ENCODE measurements at regions not wholly inside any gene's neighbourhood (a gene's known extent, or its start where the extent isn't known, plus 50 kb on each side); places are given as distances from the start of the nearest gene placed in this dataset.

GRCh38 chr7:118757066-118757465, 532.6 kb downstream of the ANKRD7 start:
- 96 to 100% methylated on average over 2 of the region's 3 CpGs for WGBS, 2 experiments
- no peaks in the 10 kb centered on the region for H3K36me3 ChIP-seq (ENCODE audit: control insufficient read depth, insufficient read depth, low read length)
- H3K27me3 ChIP-seq (ENCODE audit: control insufficient read depth, insufficient read depth, low read length, poor library complexity, severe bottlenecking) = no peaks in the 10 kb centered on the region
- H3K9me3 ChIP-seq (ENCODE audit: control insufficient read depth, low read length) = no peaks in the 10 kb centered on the region
- no peak overlapping the region for H3K4me3 ChIP-seq (ENCODE audit: insufficient read depth, low read depth, low read length)
- no peak overlapping the region for H3K27ac ChIP-seq (ENCODE audit: insufficient read depth, low read depth, low read length, poor library complexity, severe bottlenecking)
- no peaks in the 10 kb centered on the region for H3K4me1 ChIP-seq (ENCODE audit: control insufficient read depth, insufficient read depth, low read length)

- Histone ChIP-seq H3K27me3 (ENCODE audit: control insufficient read depth, insufficient read depth, low read length, poor library complexity, severe bottlenecking) (no peaks in the 10 kb centered on the region), H3K4me1 (ENCODE audit: control insufficient read depth, insufficient read depth, low read length) (no peaks in the 10 kb centered on the region), H3K9me3 (ENCODE audit: control insufficient read depth, low read length) (no peaks in the 10 kb centered on the region), H3K27ac (ENCODE audit: insufficient read depth, low read depth, low read length, poor library complexity, severe bottlenecking) (no peak overlapping the region), H3K36me3 (ENCODE audit: control insufficient read depth, insufficient read depth, low read length) (no peaks in the 10 kb centered on the region), H3K4me3 (ENCODE audit: insufficient read depth, low read depth, low read length) (no peak overlapping the region)
Observed at GRCh38 chr7:118758582-118758981, 534.1 kb downstream of the ANKRD7 start.

- no peaks in the 10 kb centered on the region for H3K36me3 ChIP-seq (ENCODE audit: control insufficient read depth, insufficient read depth, low read length)
- no peak overlapping the region for H3K4me3 ChIP-seq (ENCODE audit: insufficient read depth, low read depth, low read length)
- H3K27me3 ChIP-seq (ENCODE audit: control insufficient read depth, insufficient read depth, low read length, poor library complexity, severe bottlenecking) = no peaks in the 10 kb centered on the region
- no peak overlapping the region for H3K27ac ChIP-seq (ENCODE audit: insufficient read depth, low read depth, low read length, poor library complexity, severe bottlenecking)
- no peaks in the 10 kb centered on the region for H3K4me1 ChIP-seq (ENCODE audit: control insufficient read depth, insufficient read depth, low read length)
- no peaks in the 10 kb centered on the region for H3K9me3 ChIP-seq (ENCODE audit: control insufficient read depth, low read length)
Observed at GRCh38 chr7:118759921-118760320, 535.4 kb downstream of the ANKRD7 start.

- Histone ChIP-seq H3K9me3 (ENCODE audit: control insufficient read depth, low read length) (no peaks in the 10 kb centered on the region), H3K36me3 (ENCODE audit: control insufficient read depth, insufficient read depth, low read length) (no peaks in the 10 kb centered on the region), H3K27me3 (ENCODE audit: control insufficient read depth, insufficient read depth, low read length, poor library complexity, severe bottlenecking) (no peaks in the 10 kb centered on the region), H3K27ac (ENCODE audit: insufficient read depth, low read depth, low read length, poor library complexity, severe bottlenecking) (no peak overlapping the region), H3K4me3 (ENCODE audit: insufficient read depth, low read depth, low read length) (no peak overlapping the region), H3K4me1 (ENCODE audit: control insufficient read depth, insufficient read depth, low read length) (no peaks in the 10 kb centered on the region)
- WGBS, 2 experiments = 100% methylated on average over 1 of the region's 2 CpGs; no CpG with 5 or more reads in 1 of the 2 experiments
Observed at GRCh38 chr7:118762451-118762850, 537.9 kb downstream of the ANKRD7 start.

- Histone ChIP-seq H3K9me3 (ENCODE audit: control insufficient read depth, low read length) (no peaks in the 10 kb centered on the region), H3K4me3 (ENCODE audit: insufficient read depth, low read depth, low read length) (no peak overlapping the region), H3K36me3 (ENCODE audit: control insufficient read depth, insufficient read depth, low read length) (no peaks in the 10 kb centered on the region), H3K27ac (ENCODE audit: insufficient read depth, low read depth, low read length, poor library complexity, severe bottlenecking) (no peak overlapping the region), H3K4me1 (ENCODE audit: control insufficient read depth, insufficient read depth, low read length) (no peaks in the 10 kb centered on the region), H3K27me3 (ENCODE audit: control insufficient read depth, insufficient read depth, low read length, poor library complexity, severe bottlenecking) (no peaks in the 10 kb centered on the region)
- WGBS, 2 experiments = 95 to 98% methylated on average over 4 of the region's 4 CpGs
Observed at GRCh38 chr7:118764221-118764620, 539.7 kb downstream of the ANKRD7 start.

- Histone ChIP-seq H3K4me3 (ENCODE audit: insufficient read depth, low read depth, low read length) (no peak overlapping the region), H3K4me1 (ENCODE audit: control insufficient read depth, insufficient read depth, low read length) (no peaks in the 10 kb centered on the region), H3K9me3 (ENCODE audit: control insufficient read depth, low read length) (no peaks in the 10 kb centered on the region), H3K36me3 (ENCODE audit: control insufficient read depth, insufficient read depth, low read length) (no peaks in the 10 kb centered on the region), H3K27ac (ENCODE audit: insufficient read depth, low read depth, low read length, poor library complexity, severe bottlenecking) (no peak overlapping the region), H3K27me3 (ENCODE audit: control insufficient read depth, insufficient read depth, low read length, poor library complexity, severe bottlenecking) (no peaks in the 10 kb centered on the region)
Observed at GRCh38 chr7:118771672-118772071, 547.2 kb downstream of the ANKRD7 start.

GRCh38 chr7:118777308-118777707, 552.8 kb downstream of the ANKRD7 start:
- Histone ChIP-seq H3K4me1 (ENCODE audit: control insufficient read depth, insufficient read depth, low read length) (no peaks in the 10 kb centered on the region), H3K27me3 (ENCODE audit: control insufficient read depth, insufficient read depth, low read length, poor library complexity, severe bottlenecking) (no peaks in the 10 kb centered on the region), H3K4me3 (ENCODE audit: insufficient read depth, low read depth, low read length) (no peak overlapping the region), H3K9me3 (ENCODE audit: control insufficient read depth, low read length) (no peaks in the 10 kb centered on the region), H3K27ac (ENCODE audit: insufficient read depth, low read depth, low read length, poor library complexity, severe bottlenecking) (no peak overlapping the region), H3K36me3 (ENCODE audit: control insufficient read depth, insufficient read depth, low read length) (no peaks in the 10 kb centered on the region)
- 90 to 100% methylated on average over 1 of the region's 1 CpG for WGBS, 2 experiments

GRCh38 chr7:118792682-118793081, 568.2 kb downstream of the ANKRD7 start:
- Histone ChIP-seq H3K9me3 (ENCODE audit: control insufficient read depth, low read length) (no peaks in the 10 kb centered on the region), H3K27ac (ENCODE audit: insufficient read depth, low read depth, low read length, poor library complexity, severe bottlenecking) (no peak overlapping the region), H3K4me1 (ENCODE audit: control insufficient read depth, insufficient read depth, low read length) (no peaks in the 10 kb centered on the region), H3K4me3 (ENCODE audit: insufficient read depth, low read depth, low read length) (no peak overlapping the region), H3K27me3 (ENCODE audit: control insufficient read depth, insufficient read depth, low read length, poor library complexity, severe bottlenecking) (no peaks in the 10 kb centered on the region), H3K36me3 (ENCODE audit: control insufficient read depth, insufficient read depth, low read length) (no peaks in the 10 kb centered on the region)
- 91 to 92% methylated on average over 4 of the region's 4 CpGs for WGBS, 2 experiments

GRCh38 chr7:118793582-118793981, 569.1 kb downstream of the ANKRD7 start:
- WGBS, 2 experiments = 89 to 97% methylated on average over 1 of the region's 1 CpG
- Histone ChIP-seq H3K9me3 (ENCODE audit: control insufficient read depth, low read length) (no peaks in the 10 kb centered on the region), H3K36me3 (ENCODE audit: control insufficient read depth, insufficient read depth, low read length) (no peaks in the 10 kb centered on the region), H3K4me3 (ENCODE audit: insufficient read depth, low read depth, low read length) (no peak overlapping the region), H3K27ac (ENCODE audit: insufficient read depth, low read depth, low read length, poor library complexity, severe bottlenecking) (no peak overlapping the region), H3K4me1 (ENCODE audit: control insufficient read depth, insufficient read depth, low read length) (no peaks in the 10 kb centered on the region), H3K27me3 (ENCODE audit: control insufficient read depth, insufficient read depth, low read length, poor library complexity, severe bottlenecking) (no peaks in the 10 kb centered on the region)

- no peak overlapping the region for H3K27ac ChIP-seq (ENCODE audit: insufficient read depth, low read depth, low read length, poor library complexity, severe bottlenecking)
- no peaks in the 10 kb centered on the region for H3K27me3 ChIP-seq (ENCODE audit: control insufficient read depth, insufficient read depth, low read length, poor library complexity, severe bottlenecking)
- H3K4me1 ChIP-seq (ENCODE audit: control insufficient read depth, insufficient read depth, low read length) = no peaks in the 10 kb centered on the region
- H3K4me3 ChIP-seq (ENCODE audit: insufficient read depth, low read depth, low read length) = no peak overlapping the region
- WGBS, 2 experiments = 88% methylated on average over 1 of the region's 1 CpG; no CpG with 5 or more reads in 1 of the 2 experiments
- no peaks in the 10 kb centered on the region for H3K9me3 ChIP-seq (ENCODE audit: control insufficient read depth, low read length)
- H3K36me3 ChIP-seq (ENCODE audit: control insufficient read depth, insufficient read depth, low read length) = no peaks in the 10 kb centered on the region
Observed at GRCh38 chr7:118794419-118794818, 569.9 kb downstream of the ANKRD7 start.

GRCh38 chr7:118801366-118801765, 576.9 kb downstream of the ANKRD7 start:
- Histone ChIP-seq H3K9me3 (ENCODE audit: control insufficient read depth, low read length) (no peaks in the 10 kb centered on the region), H3K27me3 (ENCODE audit: control insufficient read depth, insufficient read depth, low read length, poor library complexity, severe bottlenecking) (no peaks in the 10 kb centered on the region), H3K27ac (ENCODE audit: insufficient read depth, low read depth, low read length, poor library complexity, severe bottlenecking) (no peak overlapping the region), H3K36me3 (ENCODE audit: control insufficient read depth, insufficient read depth, low read length) (no peaks in the 10 kb centered on the region), H3K4me1 (ENCODE audit: control insufficient read depth, insufficient read depth, low read length) (no peaks in the 10 kb centered on the region), H3K4me3 (ENCODE audit: insufficient read depth, low read depth, low read length) (no peak overlapping the region)
- WGBS, 2 experiments = no CpG with 5 or more reads among the region's 2 CpGs

All from ectodermal cell (in vitro differentiated cells).